Right lobe of liver (tissue), 4 donors: ENCODE measurements at regions not wholly inside any gene's neighbourhood (a gene's known extent, or its start where the extent isn't known, plus 50 kb on each side); places are given as distances from the start of the nearest gene placed in this dataset.

Experiments
- CTCF ChIP-seq, 4 donors: fragments of 200-600 bp in 3 of 4; fragments of 450-650 bp in 1 of 4; IDR thresholded peaks; one replicate each; pipeline versions ENCODE4 v1.5.1 to v1.8.0; 2016 to 2022; ENCODE audit warnings: antibody characterized with exemption in 4 of 4, mild to moderate bottlenecking in 2 of 4
- POLR2A ChIP-seq: fragments of 450-650 bp; IDR thresholded peaks from one replicate; pipeline ENCODE4 v1.6.1; 2017; ENCODE audit warnings: antibody characterized with exemption, mild to moderate bottlenecking
- donor health status: DM: no; HTN: no; CAD: no.
- donor health status: DM: no; HTN: no; CAD: no.
- donor health status: DM: no; HTN: yes; CAD: no.

- no peak for TF ChIP-seq CTCF (IDR thresholded peaks at IDR 0.05)
- no peak for TF ChIP-seq POLR2A
Observed at GRCh38 chr13:67351909-67352308, 121.8 kb upstream of the PCDH9 start.
